Fibroblast of lung (primary cell): ENCODE measurements at regions not wholly inside any gene's neighbourhood (a gene's known extent, or its start where the extent isn't known, plus 50 kb on each side); places are given as distances from the start of the nearest gene placed in this dataset.

Experiments used
- DNase-seq, 2 donors: peaks; one replicate each; pipeline versions ENCODE4 v3.0.0 to v3.0.0-alpha.2; 2010; ENCODE audit warnings: low read depth in 2 of 2
- H2AFZ ChIP-seq: 2 replicates; pipeline ENCODE4 v1.5.1; 2012; ENCODE audit warnings: low read length, control low read depth, inconsistent platforms
- H3K27ac ChIP-seq: 2 replicates; pipeline ENCODE4 v1.5.1; 2011; ENCODE audit warnings: low read length, control low read depth; ENCODE audit not compliant: insufficient read depth
- H3K27me3 ChIP-seq: 2 replicates; pipeline ENCODE4 v1.5.1; 2011; ENCODE audit warnings: mild to moderate bottlenecking, low read length; ENCODE audit not compliant: control insufficient read depth, insufficient read depth
- H3K36me3 ChIP-seq: 2 replicates; pipeline ENCODE4 v1.5.1; 2011; ENCODE audit warnings: low read length; ENCODE audit not compliant: control insufficient read depth, insufficient read depth
- H3K4me1 ChIP-seq: 2 replicates; pipeline ENCODE4 v1.5.1; 2011; ENCODE audit warnings: low read length; ENCODE audit not compliant: control insufficient read depth, insufficient read depth; ENCODE audit errors: extremely low read depth
- H3K4me2 ChIP-seq: 2 replicates; pipeline ENCODE4 v1.5.1; 2011; ENCODE audit warnings: low read length, control low read depth; ENCODE audit not compliant: insufficient read depth; ENCODE audit errors: extremely low read depth
- H3K4me3 ChIP-seq, 4 experiments: fragments of 200-600 bp in 1 of 4; sonication (generic) in 1 of 4; replicated peaks in 1 of 4; 2 replicates each; pipeline ENCODE4 v1.5.1; 2011 to 2016; ENCODE audit warnings: low read length in 4 of 4, low read depth in 3 of 4, mild to moderate bottlenecking in 3 of 4, control low read depth in 2 of 4, inconsistent platforms in 1 of 4, mixed read lengths in 1 of 4; ENCODE audit not compliant: insufficient read depth in 1 of 4; ENCODE audit errors: control extremely low read depth in 1 of 4
- H3K79me2 ChIP-seq: 2 replicates; pipeline ENCODE4 v1.5.1; 2012; ENCODE audit warnings: mild to moderate bottlenecking, low read length, inconsistent platforms; ENCODE audit not compliant: control insufficient read depth, insufficient read depth
- H3K9ac ChIP-seq: 2 replicates; pipeline ENCODE4 v1.5.1; 2011; ENCODE audit warnings: mild to moderate bottlenecking, low read length, control low read depth; ENCODE audit not compliant: insufficient read depth
- H3K9me3 ChIP-seq: 2 replicates; pipeline ENCODE4 v1.5.1; 2012; ENCODE audit warnings: low read depth, low read length; ENCODE audit not compliant: control insufficient read depth, insufficient read depth
- H4K20me1 ChIP-seq: 2 replicates; pipeline ENCODE4 v1.5.1; 2011; ENCODE audit warnings: low read length; ENCODE audit not compliant: control insufficient read depth, insufficient read depth; ENCODE audit errors: extremely low read depth
- EZH2 ChIP-seq: IDR thresholded peaks from 2 replicates; pipeline ENCODE4 v1.5.1; 2012; ENCODE audit warnings: low read length, control low read depth, mild to moderate bottlenecking; ENCODE audit errors: missing control alignments
- TF ChIP-seq, protein P1 (sequence below), 2 donors: IDR thresholded peaks in 1 of 2; conservative IDR thresholded peaks in 1 of 2; 1 replicate in 1 of 2; 2 replicates in 1 of 2; pipeline ENCODE4 v1.5.1; 2011 to 2012; ENCODE audit warnings: low read length in 2 of 2, control low read depth in 1 of 2, inconsistent platforms in 1 of 2, low read depth in 1 of 2, mild to moderate bottlenecking in 1 of 2

DNA sequence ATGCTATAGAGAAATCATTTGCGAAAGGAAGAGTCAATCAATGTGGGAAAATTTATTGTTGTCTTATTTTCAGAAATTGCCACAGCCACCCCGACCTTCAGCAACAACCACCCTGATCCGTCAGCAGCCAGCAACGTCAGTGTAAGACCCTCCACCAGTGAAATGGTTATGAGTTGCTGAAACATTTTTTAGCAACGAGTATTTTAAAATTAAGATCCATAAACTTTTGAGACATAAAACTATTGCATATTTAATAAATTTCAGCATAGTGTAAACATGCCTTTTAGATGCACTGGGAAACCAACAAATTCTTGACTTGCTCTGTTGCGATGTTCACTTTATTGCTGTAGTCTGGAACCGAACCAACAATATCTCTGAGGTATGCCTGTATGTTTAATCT lies 887.9 kb downstream of the DCDC2C start:
- no peak for DNase-seq
- Histone ChIP-seq H3K27me3 (no peaks in the 10 kb centered on the region), H3K27ac (no peak overlapping the region), H3K9me3 (no peaks in the 10 kb centered on the region), H3K4me1 (no peaks in the 10 kb centered on the region), H3K79me2 (no peaks in the 10 kb centered on the region), H2AFZ (no peak overlapping the region), H3K36me3 (no peaks in the 10 kb centered on the region), H3K4me2 (no peak overlapping the region), H3K4me3 (no peak overlapping the region), H3K9ac (no peak overlapping the region), H4K20me1 (no peaks in the 10 kb centered on the region)
- TF ChIP-seq, protein P1, sequence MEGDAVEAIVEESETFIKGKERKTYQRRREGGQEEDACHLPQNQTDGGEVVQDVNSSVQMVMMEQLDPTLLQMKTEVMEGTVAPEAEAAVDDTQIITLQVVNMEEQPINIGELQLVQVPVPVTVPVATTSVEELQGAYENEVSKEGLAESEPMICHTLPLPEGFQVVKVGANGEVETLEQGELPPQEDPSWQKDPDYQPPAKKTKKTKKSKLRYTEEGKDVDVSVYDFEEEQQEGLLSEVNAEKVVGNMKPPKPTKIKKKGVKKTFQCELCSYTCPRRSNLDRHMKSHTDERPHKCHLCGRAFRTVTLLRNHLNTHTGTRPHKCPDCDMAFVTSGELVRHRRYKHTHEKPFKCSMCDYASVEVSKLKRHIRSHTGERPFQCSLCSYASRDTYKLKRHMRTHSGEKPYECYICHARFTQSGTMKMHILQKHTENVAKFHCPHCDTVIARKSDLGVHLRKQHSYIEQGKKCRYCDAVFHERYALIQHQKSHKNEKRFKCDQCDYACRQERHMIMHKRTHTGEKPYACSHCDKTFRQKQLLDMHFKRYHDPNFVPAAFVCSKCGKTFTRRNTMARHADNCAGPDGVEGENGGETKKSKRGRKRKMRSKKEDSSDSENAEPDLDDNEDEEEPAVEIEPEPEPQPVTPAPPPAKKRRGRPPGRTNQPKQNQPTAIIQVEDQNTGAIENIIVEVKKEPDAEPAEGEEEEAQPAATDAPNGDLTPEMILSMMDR (conservative IDR thresholded peaks at IDR 0.05 in 1 of 2, IDR thresholded peaks at IDR 0.05 in 1 of 2; ENCODE audit: low read depth in 1 of 2, low read length in 2 of 2), result no peak
- TF ChIP-seq EZH2, result no peak

DNA sequence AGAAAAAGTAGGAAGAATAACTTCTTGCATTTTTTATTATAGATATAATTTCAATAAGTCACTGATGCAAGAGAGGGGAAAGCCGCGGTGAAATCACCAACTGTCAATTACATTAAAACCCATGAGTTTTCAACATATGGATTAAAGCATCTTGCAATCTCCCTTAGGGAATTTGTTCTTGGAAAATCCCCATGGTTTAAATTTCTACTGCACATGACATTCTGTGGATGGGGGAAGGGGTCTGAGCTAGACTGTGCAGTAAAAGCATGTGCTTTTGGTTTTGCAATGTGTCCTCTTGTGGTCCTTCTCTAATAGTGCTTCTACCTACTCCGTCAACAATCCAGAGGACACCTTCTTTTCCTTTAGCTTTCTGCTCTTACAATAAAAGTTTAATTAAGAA lies 894.0 kb downstream of the DCDC2C start:
- Histone ChIP-seq H3K9me3 (no peaks in the 10 kb centered on the region), H3K4me1 (no peaks in the 10 kb centered on the region), H3K36me3 (no peaks in the 10 kb centered on the region), H3K4me3 (no peak overlapping the region), H3K79me2 (no peaks in the 10 kb centered on the region), H4K20me1 (no peaks in the 10 kb centered on the region), H3K27me3 (no peaks in the 10 kb centered on the region), H3K9ac (no peak overlapping the region), H3K27ac (no peak overlapping the region), H3K4me2 (no peak overlapping the region), H2AFZ (no peak overlapping the region)
- TF ChIP-seq EZH2, result no peak
- TF ChIP-seq, protein P1 (conservative IDR thresholded peaks at IDR 0.05 in 1 of 2, IDR thresholded peaks at IDR 0.05 in 1 of 2; ENCODE audit: low read depth in 1 of 2, low read length in 2 of 2), result no peak
- no peak for DNase-seq

DNA sequence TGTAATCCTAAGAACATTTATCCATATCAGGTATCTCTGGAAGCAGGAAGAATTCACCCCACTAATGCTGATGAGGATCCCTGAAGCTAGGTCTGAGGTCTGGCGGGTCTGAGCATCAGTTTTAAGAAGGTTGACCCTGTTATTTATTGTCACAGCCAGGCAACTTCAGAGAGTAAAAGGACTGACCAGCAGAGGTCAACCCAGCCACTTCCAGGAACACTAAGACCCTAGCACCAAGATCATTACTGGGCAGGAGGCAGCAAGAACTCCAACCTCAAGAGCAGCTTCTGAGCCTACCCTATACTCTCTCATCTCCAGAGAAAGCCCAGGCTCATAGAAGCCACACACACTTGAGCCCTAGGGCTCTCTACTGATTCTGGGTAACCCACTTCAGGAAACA lies 901.4 kb downstream of the DCDC2C start:
- H3K27ac ChIP-seq, result no peak overlapping the region
- TF ChIP-seq EZH2, result no peak
- TF ChIP-seq, protein P1 (conservative IDR thresholded peaks at IDR 0.05 in 1 of 2, IDR thresholded peaks at IDR 0.05 in 1 of 2; ENCODE audit: low read depth in 1 of 2, low read length in 2 of 2), result no peak
- no peak overlapping the region for H3K4me2 ChIP-seq
- no peaks in the 10 kb centered on the region for H3K27me3 ChIP-seq
- no peaks in the 10 kb centered on the region for H3K4me1 ChIP-seq
- H3K36me3 ChIP-seq, result no peaks in the 10 kb centered on the region
- no peak overlapping the region for H3K9ac ChIP-seq
- DNase-seq, result no peak
- no peaks in the 10 kb centered on the region for H3K79me2 ChIP-seq
- no peaks in the 10 kb centered on the region for H4K20me1 ChIP-seq
- no peak overlapping the region for H3K4me3 ChIP-seq
- H2AFZ ChIP-seq, result no peak overlapping the region
- H3K9me3 ChIP-seq, result no peaks in the 10 kb centered on the region
